GM12875 (cell line): ENCODE measurements at regions not wholly inside any gene's neighbourhood (a gene's known extent, or its start where the extent isn't known, plus 50 kb on each side); places are given as distances from the start of the nearest gene placed in this dataset.

ENCODE experiments used
- H3K4me3 ChIP-seq: one replicate; pipeline ENCODE4 v1.5.1; 2011; ENCODE audit warnings: low read depth, low read length, control low read depth
- TF ChIP-seq, protein P1 (sequence below): IDR thresholded peaks from 2 replicates; pipeline ENCODE4 v1.5.1; 2011; ENCODE audit warnings: low read depth, mild to moderate bottlenecking, control low read depth, inconsistent platforms, low read length, moderate library complexity, borderline replicate concordance; ENCODE audit not compliant: insufficient read depth

GRCh38 chrX:51406688-51407519 is 74.3 kb downstream of the NUDT10 start:
- TF ChIP-seq, protein P1, sequence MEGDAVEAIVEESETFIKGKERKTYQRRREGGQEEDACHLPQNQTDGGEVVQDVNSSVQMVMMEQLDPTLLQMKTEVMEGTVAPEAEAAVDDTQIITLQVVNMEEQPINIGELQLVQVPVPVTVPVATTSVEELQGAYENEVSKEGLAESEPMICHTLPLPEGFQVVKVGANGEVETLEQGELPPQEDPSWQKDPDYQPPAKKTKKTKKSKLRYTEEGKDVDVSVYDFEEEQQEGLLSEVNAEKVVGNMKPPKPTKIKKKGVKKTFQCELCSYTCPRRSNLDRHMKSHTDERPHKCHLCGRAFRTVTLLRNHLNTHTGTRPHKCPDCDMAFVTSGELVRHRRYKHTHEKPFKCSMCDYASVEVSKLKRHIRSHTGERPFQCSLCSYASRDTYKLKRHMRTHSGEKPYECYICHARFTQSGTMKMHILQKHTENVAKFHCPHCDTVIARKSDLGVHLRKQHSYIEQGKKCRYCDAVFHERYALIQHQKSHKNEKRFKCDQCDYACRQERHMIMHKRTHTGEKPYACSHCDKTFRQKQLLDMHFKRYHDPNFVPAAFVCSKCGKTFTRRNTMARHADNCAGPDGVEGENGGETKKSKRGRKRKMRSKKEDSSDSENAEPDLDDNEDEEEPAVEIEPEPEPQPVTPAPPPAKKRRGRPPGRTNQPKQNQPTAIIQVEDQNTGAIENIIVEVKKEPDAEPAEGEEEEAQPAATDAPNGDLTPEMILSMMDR: no peak
- no peak overlapping the region for H3K4me3 ChIP-seq

DNA sequence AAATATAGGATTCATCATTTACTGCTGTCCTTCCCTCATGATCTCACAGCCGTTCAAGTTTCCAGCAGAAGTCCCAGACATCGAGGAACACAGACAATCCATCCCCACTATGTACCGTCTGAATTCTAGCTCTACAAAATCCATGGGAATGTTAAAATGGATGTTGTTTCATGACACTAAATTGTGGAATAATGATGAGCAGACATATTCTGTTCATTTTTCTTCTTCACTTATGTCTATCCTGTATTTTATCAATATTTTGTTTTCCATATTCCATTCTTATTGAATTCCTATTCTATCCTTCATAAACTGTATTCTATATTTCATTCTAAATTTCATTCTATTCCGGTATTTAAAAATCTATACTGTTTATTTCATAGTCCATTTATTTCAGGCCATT is 71.8 kb downstream of the NUDT10 start:
- H3K4me3 ChIP-seq: no peak overlapping the region
- TF ChIP-seq, protein P1: no peak

DNA sequence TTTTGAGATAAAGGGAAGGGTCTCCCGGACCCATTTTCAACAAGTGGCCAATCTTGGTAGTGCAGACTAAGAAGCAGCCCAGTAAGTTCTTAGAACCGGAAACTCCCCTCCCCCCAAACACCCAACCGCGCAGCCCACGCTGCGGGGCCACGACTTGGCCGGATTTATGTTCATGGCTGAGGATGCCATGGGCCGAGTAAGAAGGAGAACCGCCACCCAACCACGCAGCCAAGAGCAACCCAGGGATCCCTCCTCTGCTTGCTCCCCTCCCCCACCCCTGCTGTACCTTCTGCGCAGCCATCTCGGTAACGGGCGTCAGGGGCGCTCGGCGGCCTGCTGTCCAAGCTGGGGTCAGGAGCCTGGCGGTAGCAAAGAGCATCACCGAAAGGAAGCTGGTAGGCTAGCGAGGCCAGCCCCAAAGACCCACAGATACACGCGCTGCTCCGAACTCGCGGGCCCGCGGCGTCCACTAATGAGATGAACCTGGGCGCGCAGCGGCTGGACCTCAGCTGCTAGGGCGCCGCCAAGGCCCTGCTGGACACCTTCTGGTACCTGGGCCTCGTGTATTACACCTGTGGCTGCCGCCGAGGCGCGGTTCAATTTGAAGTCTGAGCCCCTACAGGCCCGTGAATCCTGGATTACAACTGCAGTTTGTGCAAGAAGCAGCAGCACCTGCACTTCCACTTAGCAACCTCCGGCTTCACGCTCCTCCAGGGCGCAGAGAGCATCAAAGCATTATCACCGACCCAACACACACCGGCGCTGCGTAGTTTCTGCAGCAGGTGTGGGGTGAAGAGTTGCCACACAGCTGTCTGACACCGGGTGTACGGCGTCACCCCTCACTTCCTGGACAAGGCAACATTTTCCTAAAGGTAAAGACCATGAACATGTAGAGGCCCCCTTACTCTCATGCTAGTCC is 63.4 kb downstream of the NUDT10 start:
- no peak overlapping the region for H3K4me3 ChIP-seq

DNA sequence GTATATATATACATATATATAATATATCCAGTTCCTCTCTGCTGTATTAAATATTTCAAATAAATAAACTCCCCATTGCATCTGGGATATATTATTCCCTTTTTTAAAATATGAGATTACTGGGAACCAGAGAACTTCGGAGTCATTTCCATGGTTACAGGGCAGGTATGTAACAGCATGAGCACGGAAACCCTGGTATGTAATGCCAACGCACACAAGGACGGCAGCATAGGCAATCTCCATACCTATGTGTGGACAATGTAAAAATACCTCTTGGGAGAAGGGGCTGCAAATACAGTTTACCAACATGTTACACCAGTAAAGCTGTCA is 62.8 kb downstream of the NUDT10 start:
- TF ChIP-seq, protein P1: no peak
- no peak overlapping the region for H3K4me3 ChIP-seq

More for the DNA sequence above, 63.4 kb downstream of the NUDT10 start:
- TF ChIP-seq, protein P1: no peak
